Left lobe of liver (tissue), 2 donors: ENCODE measurements at regions not wholly inside any gene's neighbourhood (a gene's known extent, or its start where the extent isn't known, plus 50 kb on each side); places are given as distances from the start of the nearest gene placed in this dataset.
A peak's percentile ranks its signal among the peaks of the same experiment; 100 is the strongest.
"Not testable (repeated sequence)": the region's sequence is repeated elsewhere in the genome, so short reads cannot be mapped to it uniquely, and the experiment has no call there.

Experiments
- ATAC-seq: fragments of 200-7000 bp; cut with Tn5 transposase; one replicate; pipeline ENCODE4 v1.9.1; 2020; ENCODE audit warnings: mild to moderate bottlenecking, moderate library complexity
- DNase-seq: peaks from one replicate; pipeline ENCODE4 v3.0.0-alpha.2; 2020; ENCODE audit warnings: low spot score
- donor health status: DM: no; HTN: no; CAD: no; lungs with moderate emphysema.
- donor health status: DM: no; HTN: yes; CAD: no.

DNA sequence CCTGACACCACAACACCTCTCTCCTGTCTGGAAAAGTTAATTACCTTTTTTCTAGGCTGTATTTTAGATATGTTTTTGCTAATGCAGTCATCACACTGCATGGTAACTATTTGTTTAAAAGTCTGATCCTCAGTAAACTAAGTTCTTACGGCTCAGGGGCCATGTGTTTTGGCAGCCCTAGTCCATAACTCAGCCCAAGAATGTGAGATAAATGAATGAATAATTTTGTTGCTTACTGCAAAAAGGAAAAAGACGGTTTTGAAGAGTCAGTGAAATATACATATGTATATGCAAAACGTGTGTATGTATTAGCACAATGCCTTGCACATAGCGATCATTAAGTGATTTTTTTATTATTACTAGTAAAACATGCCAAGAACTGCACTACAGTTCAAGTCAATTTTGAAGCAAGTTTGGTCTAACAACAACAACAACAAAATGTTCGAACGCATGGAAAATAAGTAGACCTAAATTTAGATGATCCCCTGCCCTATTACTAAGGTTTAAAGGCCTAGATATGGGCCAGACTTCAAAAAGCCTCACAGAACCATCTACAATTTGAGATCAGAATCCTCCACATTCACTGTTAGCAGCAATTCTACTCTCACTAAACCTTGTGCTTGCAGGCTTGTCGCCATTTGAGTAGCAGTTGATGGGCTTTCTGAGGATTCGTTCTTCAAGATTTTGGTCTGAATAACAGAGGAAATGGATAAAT lies 140.0 kb downstream of the NDUFA12 start:
- DNase-seq: no peak
- no peak for ATAC-seq

DNA sequence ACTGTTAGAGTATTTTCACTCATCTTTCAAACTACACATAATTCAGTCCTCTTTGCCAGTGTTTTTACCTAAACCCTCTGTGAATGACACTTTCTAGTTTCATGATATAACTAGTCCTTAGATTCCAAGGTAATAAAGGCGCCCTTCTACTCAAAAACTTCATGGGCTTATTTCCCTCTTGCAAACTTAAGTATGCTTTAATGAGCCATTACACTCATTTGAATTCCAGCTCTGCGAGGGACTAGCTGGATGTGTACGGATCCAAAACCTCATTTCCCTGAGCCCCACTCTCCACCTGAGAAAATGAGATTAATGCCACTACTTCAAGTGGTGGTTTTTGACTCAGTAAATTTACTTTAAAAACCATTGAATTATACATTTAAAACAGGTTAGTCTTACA lies 141.1 kb downstream of the NDUFA12 start:
- ATAC-seq: no peak

GRCh38 chr12:94856324-94856723 lies 147.2 kb downstream of the NDUFA12 start:
- DNase-seq (no peak), ATAC-seq (no peak)

More for the DNA sequence above, 141.1 kb downstream of the NDUFA12 start:
- DNase-seq: no peak

GRCh38 chr12:94855853-94856252 lies 147.6 kb downstream of the NDUFA12 start:
- ATAC-seq (no peak), DNase-seq (no peak)

GRCh38 chr12:94851396-94852028 lies 152.0 kb downstream of the NDUFA12 start:
- ATAC-seq: no peak
- DNase-seq: no peak

DNA sequence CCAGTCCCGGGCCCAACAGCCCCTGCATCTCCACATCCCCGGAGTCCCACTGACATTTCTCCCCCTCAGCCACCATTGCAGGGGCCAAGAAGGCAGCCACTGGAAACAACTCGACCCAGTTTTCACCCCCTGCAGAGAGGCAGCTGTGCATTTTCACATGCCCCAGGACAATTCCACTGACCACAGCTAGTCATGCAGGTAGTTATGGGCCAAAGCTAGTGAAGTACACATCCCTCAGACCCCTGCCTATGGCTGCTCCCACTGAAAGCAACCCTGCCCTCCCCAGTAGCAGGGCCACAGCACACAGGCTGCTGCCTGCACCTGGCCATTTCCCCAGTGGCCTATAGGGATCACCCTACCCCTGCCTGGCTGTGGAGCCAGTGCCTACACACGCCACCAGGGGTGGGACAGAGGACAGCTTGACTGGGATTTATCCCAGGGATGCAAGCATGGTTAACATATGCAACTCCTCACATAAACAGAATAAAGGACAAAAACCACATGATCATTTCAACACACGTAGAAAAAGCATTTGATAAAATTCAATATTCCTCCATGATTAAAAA lies 154.0 kb downstream of the NDUFA12 start:
- no peak for ATAC-seq
- DNase-seq: no peak

DNA sequence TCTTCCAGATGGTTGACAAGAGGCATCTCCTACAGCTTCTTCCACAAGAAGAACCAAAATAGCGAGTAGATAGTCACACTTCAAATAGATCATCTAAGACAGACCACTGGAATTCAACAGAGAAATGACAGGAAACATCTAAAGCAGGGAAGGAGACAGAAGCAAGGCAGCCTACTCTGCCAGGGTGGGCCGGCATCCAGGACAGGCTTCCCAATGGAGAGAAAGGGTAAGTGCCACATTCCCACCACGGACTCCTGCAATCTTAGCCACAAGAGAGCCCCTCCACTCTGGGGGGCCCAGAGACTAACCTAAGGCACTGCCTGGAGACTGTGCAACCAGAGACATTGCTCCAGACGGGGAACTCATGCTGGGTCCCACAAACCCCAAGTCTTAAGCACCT lies 154.5 kb downstream of the NDUFA12 start:
- DNase-seq (no peak), ATAC-seq (no peak)

DNA sequence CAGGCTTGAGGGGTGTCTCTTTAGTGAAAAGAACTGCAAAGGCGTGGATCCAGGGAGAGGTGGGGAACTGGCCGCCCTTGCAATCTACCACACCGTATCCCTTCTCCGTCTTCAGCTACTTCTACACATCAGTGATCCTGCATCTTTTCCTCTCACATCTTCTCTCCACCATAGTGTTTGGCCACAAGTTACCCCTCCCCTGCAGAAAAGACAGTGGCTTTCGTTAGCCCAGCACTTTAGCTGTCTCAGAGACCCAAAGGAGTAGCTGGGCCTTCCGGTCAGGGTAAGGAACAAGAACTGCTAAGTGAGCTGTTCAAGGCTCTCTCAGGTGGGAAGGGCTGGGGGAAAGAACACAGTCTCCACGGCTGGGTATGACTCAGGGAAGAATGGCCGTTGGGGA lies 158.4 kb downstream of the NDUFA12 start:
- no peak for DNase-seq

GRCh38 chr12:94844452-94844851 lies 159.0 kb downstream of the NDUFA12 start:
- ATAC-seq: no peak
- DNase-seq: no peak

More for the DNA sequence above, 158.4 kb downstream of the NDUFA12 start:
- ATAC-seq: no peak

DNA sequence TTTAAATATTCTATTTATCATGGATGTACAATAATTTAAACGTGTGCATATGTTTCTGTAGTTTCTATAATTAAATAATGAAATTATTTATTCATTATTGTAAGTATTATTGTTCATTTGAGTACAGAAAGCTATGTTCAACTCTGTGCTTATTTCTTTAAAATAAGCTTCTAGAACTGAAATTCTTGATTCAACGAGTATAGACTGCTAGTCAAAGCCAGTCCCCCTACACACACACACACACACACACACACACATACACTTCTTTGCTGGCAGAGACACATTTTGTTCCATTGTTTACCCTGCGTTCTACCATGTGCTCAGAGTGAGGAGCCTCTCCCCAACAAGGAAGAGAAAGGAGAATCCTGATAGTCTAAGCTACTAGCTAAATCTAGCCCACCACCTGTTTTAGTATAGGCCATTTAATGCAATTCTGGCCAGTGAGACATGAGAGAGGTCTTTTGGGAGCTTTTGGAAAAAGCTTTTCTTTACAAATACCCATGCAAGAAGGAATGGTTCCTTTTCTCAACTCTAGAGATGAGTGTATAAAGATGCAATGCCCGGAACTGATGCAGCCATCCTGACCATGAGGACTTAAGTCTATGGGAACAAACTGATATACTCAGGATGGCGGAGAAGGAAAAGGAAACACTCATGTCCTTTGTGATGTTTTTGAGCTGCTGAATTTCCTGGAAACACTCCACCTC lies 161.4 kb downstream of the NDUFA12 start:
- ATAC-seq (no peak), DNase-seq (no peak)

GRCh38 chr12:94841177-94841576 lies 162.3 kb downstream of the NDUFA12 start:
- ATAC-seq: no peak

DNA sequence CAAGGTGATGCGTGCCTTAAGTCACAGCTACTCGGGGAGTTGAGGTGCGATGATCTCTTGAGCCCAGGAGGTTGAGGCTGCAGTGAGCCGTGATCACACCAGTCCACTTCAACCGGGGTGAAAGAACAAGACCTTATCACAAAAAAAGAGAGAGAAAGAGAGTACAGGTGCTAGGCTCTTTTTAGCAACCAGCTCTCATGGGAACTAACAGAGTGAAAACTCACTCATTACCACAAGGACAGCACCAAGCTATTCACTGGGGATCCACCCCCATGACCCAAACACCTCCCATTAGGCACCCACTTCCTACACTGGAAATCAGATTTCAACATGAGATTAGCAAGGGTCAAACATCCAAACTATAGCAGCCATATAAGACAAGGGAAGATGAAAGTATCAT lies 164.2 kb downstream of the NDUFA12 start:
- DNase-seq: no peak
- no peak for ATAC-seq

More at GRCh38 chr12:94841177-94841576, 162.3 kb downstream of the NDUFA12 start:
- no peak for DNase-seq

DNA sequence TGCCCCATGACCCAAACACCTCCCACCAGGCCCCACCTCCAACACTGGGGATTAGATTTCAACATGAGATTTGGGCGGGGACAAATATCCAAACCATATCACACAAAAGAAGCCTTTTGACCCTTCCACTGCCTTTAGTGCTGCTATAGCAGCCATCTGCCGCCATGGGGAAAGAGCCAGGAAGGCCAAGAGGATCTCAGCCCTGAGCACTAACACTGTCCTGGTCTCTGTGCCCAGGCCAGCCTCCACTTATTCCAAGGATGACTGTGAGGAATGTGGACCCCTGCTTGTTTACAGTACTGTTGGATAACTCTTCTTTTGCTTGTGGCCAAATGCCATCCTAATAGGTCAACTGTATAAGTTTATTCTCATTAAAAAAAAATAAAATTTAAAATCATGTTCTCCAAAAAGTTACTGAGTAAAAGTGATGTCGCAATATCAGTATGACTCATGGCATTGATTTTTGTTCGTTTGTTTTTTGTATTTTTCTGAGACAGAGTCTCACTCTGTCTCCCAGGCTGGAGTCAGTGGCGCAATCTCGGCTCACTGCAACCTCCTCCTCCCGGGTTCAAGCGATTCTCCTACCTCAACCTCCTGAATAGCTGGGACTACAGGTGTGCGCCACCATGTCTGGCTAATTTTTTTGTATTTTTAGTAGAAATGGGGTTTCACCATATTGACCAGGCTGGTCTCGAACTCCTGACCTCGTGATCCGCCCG lies 166.4 kb downstream of the NDUFA12 start:
- DNase-seq: not testable (repeated sequence)
- peak; percentile 88 for ATAC-seq

- no peak for ATAC-seq
- DNase-seq: no peak
Observed at GRCh38 chr12:94834036-94834625, 169.4 kb downstream of the NDUFA12 start.

GRCh38 chr12:94832780-94833681 lies 170.5 kb downstream of the NDUFA12 start:
- ATAC-seq (no peak), DNase-seq (no peak)

DNA sequence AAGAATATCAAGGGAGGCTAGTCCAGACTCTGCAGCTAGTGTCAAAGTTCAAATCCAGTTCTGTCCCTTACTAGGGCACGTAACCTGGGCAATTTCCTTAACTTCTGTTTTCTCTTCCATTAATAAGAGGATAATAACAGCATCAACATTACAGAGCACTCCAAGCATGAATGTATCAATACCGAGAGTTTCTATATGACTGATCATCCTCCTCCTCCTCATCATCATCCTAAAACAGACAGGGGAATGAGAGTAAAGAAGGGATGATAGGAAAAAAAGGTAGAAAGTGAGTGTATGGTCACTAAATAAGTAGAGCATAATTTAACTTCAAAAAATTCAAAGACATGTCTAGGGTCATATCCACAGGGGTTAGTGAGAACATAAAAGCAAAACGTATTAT lies 171.4 kb downstream of the NDUFA12 start:
- no peak for ATAC-seq
- DNase-seq: no peak

DNA sequence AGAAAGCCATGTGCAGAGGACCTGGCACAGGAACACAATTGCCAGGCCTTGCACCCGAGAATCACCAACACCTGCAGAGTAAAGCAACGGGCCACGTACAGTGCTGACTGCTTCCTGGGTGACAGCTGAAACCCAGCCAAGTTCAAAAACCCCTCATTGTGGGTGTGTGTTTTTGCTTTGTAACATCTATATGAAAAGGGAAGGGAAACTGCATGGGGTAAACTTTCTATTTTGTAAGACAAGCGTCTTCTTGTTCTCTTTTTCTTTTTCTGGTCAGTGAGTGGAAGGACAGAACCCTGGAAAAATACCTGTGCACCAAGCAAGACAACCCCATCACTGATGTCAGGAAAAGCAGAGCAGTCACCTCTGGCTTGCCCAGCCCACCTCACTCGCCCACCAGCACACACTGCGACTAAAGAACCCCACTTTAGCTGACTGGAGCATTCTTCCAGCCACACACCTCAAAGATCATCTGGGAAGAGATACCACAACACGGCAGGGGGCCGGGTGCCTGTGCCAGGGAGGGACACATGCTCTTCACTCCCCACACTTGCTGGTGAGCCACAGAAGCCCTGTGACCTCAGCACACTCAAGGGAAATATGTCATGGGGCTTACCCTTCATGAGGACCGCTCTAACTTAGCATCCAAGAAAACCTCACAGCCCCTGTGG lies 172.3 kb downstream of the NDUFA12 start:
- DNase-seq (no peak), ATAC-seq (peak; percentile 17)

GRCh38 chr12:94829552-94829951 lies 173.9 kb downstream of the NDUFA12 start:
- DNase-seq (no peak), ATAC-seq (peak; percentile 63)

GRCh38 chr12:94819011-94819410 lies 168.7 kb upstream of the TMCC3 start:
- DNase-seq (no peak), ATAC-seq (no peak)
